GM21423 (cell line): ENCODE measurements at regions not wholly inside any gene's neighbourhood (a gene's known extent, or its start where the extent isn't known, plus 50 kb on each side); places are given as distances from the start of the nearest gene placed in this dataset.
"Not testable (repeated sequence)": the region's sequence is repeated elsewhere in the genome, so short reads cannot be mapped to it uniquely, and the experiment has no call there.

Experiments
- ATAC-seq: cut with Tn5 transposase; IDR thresholded peaks from one replicate; pipeline ENCODE4 v1.9.1; 2021; ENCODE audit warnings: mild to moderate bottlenecking, moderate library complexity; ENCODE audit not compliant: unreplicated experiment

GRCh38 chr1:229161740-229162139, 109.2 kb upstream of the RAB4A start:
- ATAC-seq = no peak

GRCh38 chr1:229162825-229163515, 107.9 kb upstream of the RAB4A start:
- ATAC-seq = no peak

GRCh38 chr1:229164348-229164747, 106.6 kb upstream of the RAB4A start:
- ATAC-seq = no peak

- ATAC-seq = no peak
These were observed 105.8 kb upstream of the RAB4A start for GRCh38 chr1:229164836-229165735.

- ATAC-seq = no peak
These were observed 103.6 kb upstream of the RAB4A start for GRCh38 chr1:229167318-229167717.

GRCh38 chr1:229169399-229169798, 101.5 kb upstream of the RAB4A start:
- no peak for ATAC-seq

- no peak for ATAC-seq
These were observed 100.6 kb upstream of the RAB4A start for GRCh38 chr1:229170274-229170673.

GRCh38 chr1:229170778-229171505, 100.0 kb upstream of the RAB4A start:
- no peak for ATAC-seq

GRCh38 chr1:229171934-229172333, 99.0 kb upstream of the RAB4A start:
- ATAC-seq = no peak

GRCh38 chr1:229173491-229174476, 97.1 kb upstream of the RAB4A start:
- not testable (repeated sequence) for ATAC-seq

GRCh38 chr1:229175297-229175696, 95.6 kb upstream of the RAB4A start:
- ATAC-seq = not testable (repeated sequence)

- ATAC-seq = not testable (repeated sequence)
These were observed 94.5 kb upstream of the RAB4A start for GRCh38 chr1:229176457-229176856.

- no peak for ATAC-seq
These were observed 90.8 kb upstream of the RAB4A start for GRCh38 chr1:229180161-229180560.

GRCh38 chr1:229181419-229181818, 89.5 kb upstream of the RAB4A start:
- ATAC-seq = no peak

GRCh38 chr1:229183588-229183987, 87.3 kb upstream of the RAB4A start:
- no peak for ATAC-seq

- no peak for ATAC-seq
These were observed 86.8 kb upstream of the RAB4A start for GRCh38 chr1:229184066-229184465.

GRCh38 chr1:229185963-229186362, 84.9 kb upstream of the RAB4A start:
- ATAC-seq = no peak

GRCh38 chr1:229186373-229187056, 84.4 kb upstream of the RAB4A start:
- peak; percentile 94 for ATAC-seq

GRCh38 chr1:229190057-229190575, 80.8 kb upstream of the RAB4A start:
- no peak for ATAC-seq
